Trophoblast cell (in vitro differentiated cells and primary cell): ENCODE measurements at regions not wholly inside any gene's neighbourhood (a gene's known extent, or its start where the extent isn't known, plus 50 kb on each side); places are given as distances from the start of the nearest gene placed in this dataset.

Experiments
- DNase-seq, 2 donors: peaks; one replicate each; pipeline ENCODE4 v3.0.0-alpha.2; 2016
- H2AFZ ChIP-seq: 2 replicates; pipeline ENCODE4 v1.6.1; 2013; ENCODE audit warnings: low read length, moderate library complexity, mild to moderate bottlenecking; ENCODE audit not compliant: insufficient read depth, poor library complexity
- H2AK5ac ChIP-seq: 2 replicates; pipeline ENCODE4 v1.6.1; 2013; ENCODE audit warnings: mild to moderate bottlenecking, low read length
- H2BK120ac ChIP-seq: 2 replicates; pipeline ENCODE4 v1.6.1; 2013; ENCODE audit warnings: low read length, mild to moderate bottlenecking, moderate library complexity; ENCODE audit not compliant: insufficient read depth, poor library complexity
- H2BK12ac ChIP-seq: 2 replicates; pipeline ENCODE4 v1.6.1; 2013; ENCODE audit warnings: mild to moderate bottlenecking, low read length, moderate library complexity
- H2BK5ac ChIP-seq: 2 replicates; pipeline ENCODE4 v1.6.1; 2013; ENCODE audit warnings: low read length, low read depth, moderate library complexity, mild to moderate bottlenecking; ENCODE audit not compliant: poor library complexity
- H3K14ac ChIP-seq: 2 replicates; pipeline ENCODE4 v1.6.1; 2013; ENCODE audit warnings: mild to moderate bottlenecking, low read length
- H3K18ac ChIP-seq: 2 replicates; pipeline ENCODE4 v1.6.1; 2013; ENCODE audit warnings: mild to moderate bottlenecking, low read length
- H3K23ac ChIP-seq: 2 replicates; pipeline ENCODE4 v1.6.1; 2013; ENCODE audit warnings: low read length
- H3K27ac ChIP-seq: 2 replicates; pipeline ENCODE4 v1.5.1; 2013; ENCODE audit warnings: low read depth, mild to moderate bottlenecking, inconsistent platforms, low read length, moderate library complexity
- H3K27me3 ChIP-seq: 2 replicates; pipeline ENCODE4 v1.6.1; 2013; ENCODE audit warnings: inconsistent platforms, mild to moderate bottlenecking, low read length, moderate library complexity; ENCODE audit not compliant: insufficient read depth
- H3K36me3 ChIP-seq, 2 experiments: 1 replicate in 1 of 2; 2 replicates in 1 of 2; pipeline ENCODE4 v1.6.1; 2013; ENCODE audit warnings: low read length in 2 of 2, mild to moderate bottlenecking in 2 of 2, moderate library complexity in 1 of 2; ENCODE audit not compliant: insufficient read depth in 2 of 2, control insufficient read depth in 1 of 2
- H3K4ac ChIP-seq: 2 replicates; pipeline ENCODE4 v1.6.1; 2013; ENCODE audit warnings: low read depth, mild to moderate bottlenecking, low read length, moderate library complexity
- H3K4me1 ChIP-seq, 2 experiments: 1 replicate in 1 of 2; 2 replicates in 1 of 2; pipeline ENCODE4 v1.6.1; 2013; ENCODE audit warnings: low read length in 2 of 2, mild to moderate bottlenecking in 2 of 2, moderate library complexity in 1 of 2; ENCODE audit not compliant: insufficient read depth in 2 of 2, control insufficient read depth in 1 of 2
- H3K4me2 ChIP-seq: 2 replicates; pipeline ENCODE4 v1.6.1; 2013; ENCODE audit warnings: inconsistent platforms, mild to moderate bottlenecking, low read length, moderate library complexity
- H3K4me3 ChIP-seq: 2 replicates; pipeline ENCODE4 v1.5.1; 2013; ENCODE audit warnings: mild to moderate bottlenecking, low read depth, low read length, inconsistent platforms
- H3K79me1 ChIP-seq: one replicate; pipeline ENCODE4 v1.6.1; 2013; ENCODE audit warnings: low read length
- H3K79me2 ChIP-seq: 2 replicates; pipeline ENCODE4 v1.6.1; 2013; ENCODE audit warnings: low read length, mild to moderate bottlenecking; ENCODE audit not compliant: control insufficient read depth, insufficient read depth, poor library complexity
- H3K9ac ChIP-seq: 2 replicates; pipeline ENCODE4 v1.6.1; 2013; ENCODE audit warnings: mild to moderate bottlenecking, low read length
- H3K9me3 ChIP-seq: 2 replicates; pipeline ENCODE4 v1.6.1; 2013; ENCODE audit warnings: low read depth, mild to moderate bottlenecking, control low read depth, inconsistent platforms, low read length; ENCODE audit not compliant: insufficient read depth
- H4K12ac ChIP-seq: 2 replicates; pipeline ENCODE4 v1.6.1; 2013; ENCODE audit warnings: low read depth, mild to moderate bottlenecking, low read length, moderate library complexity
- H4K8ac ChIP-seq: 2 replicates; pipeline ENCODE4 v1.6.1; 2013; ENCODE audit warnings: low read depth, mild to moderate bottlenecking, low read length, moderate library complexity
- H4K91ac ChIP-seq: one replicate; pipeline ENCODE4 v1.6.1; 2013; ENCODE audit warnings: low read depth, mild to moderate bottlenecking, low read length, moderate library complexity
- WGBS: extraction: QIAGEN DNeasy Blood & Tissue Kit; methylation state at CpG from one replicate; pipeline ENCODE4 v1.1.7; 2013; ENCODE audit warnings: missing lambda C conversion rate; ENCODE audit not compliant: insufficient read length, insufficient coverage; ENCODE audit errors: extremely low coverage; 5-methylcytosine and 5-hydroxymethylcytosine counted together

- Histone ChIP-seq H3K27ac (no peak overlapping the region), H3K79me2 (no peaks in the 10 kb centered on the region), H2BK12ac (no peak overlapping the region), H4K12ac (no peak overlapping the region), H3K4me1 (no peaks in the 10 kb centered on the region), H2BK5ac (no peak overlapping the region), H3K4me2 (no peak overlapping the region), H4K8ac (no peak overlapping the region), H3K23ac (no peak overlapping the region), H3K9ac (no peak overlapping the region), H3K36me3 (no peaks in the 10 kb centered on the region), H4K91ac (no peak overlapping the region), H3K4ac (no peak overlapping the region), H3K18ac (no peak overlapping the region), H3K4me3 (no peak overlapping the region), H2AFZ (no peak overlapping the region), H3K27me3 (no peaks in the 10 kb centered on the region), H3K14ac (no peak overlapping the region), H2AK5ac (no peak overlapping the region), H3K79me1 (no peaks in the 10 kb centered on the region), H3K9me3 (no peaks in the 10 kb centered on the region), H2BK120ac (no peak overlapping the region)
- no peak for DNase-seq
- no CpG with 5 or more reads among the region's 9 CpGs for WGBS
These were observed 641.8 kb downstream of the NTRK3 start for GRCh38 chr15:87614704-87615103.

- DNase-seq, result peak in 1 of 2 donors; percentile 13
- WGBS, result no CpG with 5 or more reads among the region's 8 CpGs
- no peak overlapping the region for H3K14ac ChIP-seq
These were observed 646.2 kb downstream of the NTRK3 start for GRCh38 chr15:87610366-87610765.

GRCh38 chr15:87609894-87610293 lies 646.6 kb downstream of the NTRK3 start:
- no CpG with 5 or more reads among the region's 4 CpGs for WGBS
- Histone ChIP-seq H3K36me3 (no peaks in the 10 kb centered on the region), H2AFZ (no peak overlapping the region)

More at GRCh38 chr15:87610366-87610765, 646.2 kb downstream of the NTRK3 start:
- Histone ChIP-seq H4K91ac (no peak overlapping the region), H3K9ac (no peak overlapping the region), H3K79me2 (no peaks in the 10 kb centered on the region), H3K23ac (no peak overlapping the region), H3K4me1 (no peaks in the 10 kb centered on the region), H3K9me3 (no peaks in the 10 kb centered on the region), H3K4ac (no peak overlapping the region), H3K4me2 (no peak overlapping the region), H3K27me3 (no peaks in the 10 kb centered on the region), H3K79me1 (no peaks in the 10 kb centered on the region), H3K27ac (no peak overlapping the region), H2BK5ac (no peak overlapping the region), H3K18ac (no peak overlapping the region), H3K4me3 (no peak overlapping the region), H4K8ac (no peak overlapping the region), H2AFZ (no peak overlapping the region), H3K36me3 (no peaks in the 10 kb centered on the region), H2BK120ac (no peak overlapping the region), H2AK5ac (no peak overlapping the region), H2BK12ac (no peak overlapping the region), H4K12ac (no peak overlapping the region)

GRCh38 chr15:87609474-87609873 lies 647.1 kb downstream of the NTRK3 start:
- no peak overlapping the region for H2BK120ac ChIP-seq
- H3K4me1 ChIP-seq, result no peaks in the 10 kb centered on the region
- H3K9ac ChIP-seq, result no peak overlapping the region
- H3K79me2 ChIP-seq, result no peaks in the 10 kb centered on the region
- H3K4me2 ChIP-seq, result no peak overlapping the region
- no peaks in the 10 kb centered on the region for H3K9me3 ChIP-seq
- no peak overlapping the region for H3K27ac ChIP-seq
- no peak overlapping the region for H4K91ac ChIP-seq
- WGBS, result no CpG with 5 or more reads among the region's 1 CpG
- no peak overlapping the region for H3K4me3 ChIP-seq
- H3K27me3 ChIP-seq, result no peaks in the 10 kb centered on the region
- no peak overlapping the region for H3K18ac ChIP-seq
- H2BK12ac ChIP-seq, result no peak overlapping the region
- no peak overlapping the region for H3K23ac ChIP-seq
- H3K79me1 ChIP-seq, result no peaks in the 10 kb centered on the region
- H4K12ac ChIP-seq, result no peak overlapping the region
- no peak overlapping the region for H4K8ac ChIP-seq
- no peak overlapping the region for H2AFZ ChIP-seq
- H2AK5ac ChIP-seq, result no peak overlapping the region
- H3K14ac ChIP-seq, result no peak overlapping the region
- H3K4ac ChIP-seq, result no peak overlapping the region
- DNase-seq, result peak in 1 of 2 donors; percentile 3
- H2BK5ac ChIP-seq, result no peak overlapping the region
- no peaks in the 10 kb centered on the region for H3K36me3 ChIP-seq

More at GRCh38 chr15:87609894-87610293, 646.6 kb downstream of the NTRK3 start:
- no peak overlapping the region for H3K4me3 ChIP-seq
- H4K12ac ChIP-seq, result no peak overlapping the region
- H3K27ac ChIP-seq, result no peak overlapping the region
- H2BK120ac ChIP-seq, result no peak overlapping the region
- no peaks in the 10 kb centered on the region for H3K4me1 ChIP-seq
- no peaks in the 10 kb centered on the region for H3K79me2 ChIP-seq
- H4K91ac ChIP-seq, result no peak overlapping the region
- H3K79me1 ChIP-seq, result no peaks in the 10 kb centered on the region
- no peak overlapping the region for H3K18ac ChIP-seq
- H3K14ac ChIP-seq, result no peak overlapping the region
- H3K9me3 ChIP-seq, result no peaks in the 10 kb centered on the region
- H3K4me2 ChIP-seq, result no peak overlapping the region
- no peak for DNase-seq
- no peaks in the 10 kb centered on the region for H3K27me3 ChIP-seq
- no peak overlapping the region for H4K8ac ChIP-seq
- H3K23ac ChIP-seq, result no peak overlapping the region
- H3K4ac ChIP-seq, result no peak overlapping the region
- no peak overlapping the region for H2BK5ac ChIP-seq
- H2BK12ac ChIP-seq, result no peak overlapping the region
- no peak overlapping the region for H3K9ac ChIP-seq
- H2AK5ac ChIP-seq, result no peak overlapping the region
